GM12878 (cell line): ENCODE measurements at regions not wholly inside any gene's neighbourhood (a gene's known extent, or its start where the extent isn't known, plus 50 kb on each side); places are given as distances from the start of the nearest gene placed in this dataset.

Experiments used
- ATAC-seq: fragments of 200-7000 bp; cut with Tn5 transposase; 3 replicates; pipeline ENCODE4 v1.9.1; 2020; ENCODE audit warnings: mild to moderate bottlenecking, moderate library complexity
- BruUV-seq: library from RNA; stranded (reverse); fragments of 400-500 nt; replicated peaks from 2 replicates; lab custom pipeline; 2021; lab: Mats Ljungman, UMichigan
- CTCF ChIA-PET: fragments of 300-600 bp; sonication (Branson Sonifier 250); formaldehyde crosslinking; extraction: SDS; loops from one replicate; lab custom pipeline; 2021; ENCODE audit warnings: inconsistent platforms; lab: Yijun Ruan, JAX
- POLR2A ChIA-PET: fragments of 350-600 bp; formaldehyde crosslinking; extraction: SDS; loops from one replicate; lab custom pipeline; 2021; ENCODE audit warnings: inconsistent platforms; lab: Charles Lee
- RAD21 ChIA-PET: fragments of 300-600 bp; sonication (Branson Sonifier 250); formaldehyde crosslinking; loops from one replicate; lab custom pipeline; 2023; ENCODE audit warnings: antibody characterized with exemption; ENCODE audit not compliant: unreplicated experiment; lab: Charles Lee
- SMC1A ChIA-PET: fragments of 300-600 bp; sonication (Branson Sonifier 250); formaldehyde crosslinking; loops from one replicate; lab custom pipeline; 2023; ENCODE audit not compliant: unreplicated experiment, uncharacterized antibody; lab: Charles Lee
- DNase-seq: peaks from one replicate; pipeline ENCODE4 v3.0.0-alpha.2; 2011; ENCODE audit warnings: low read depth, low spot score
- FAIRE-seq: peaks from 3 replicates; lab custom pipeline; 2011; peaks lifted over from hg19 to GRCh38; lab: Jason Lieb, UNC
- H2AFZ ChIP-seq: 2 replicates; pipeline ENCODE4 v1.6.0; 2011; ENCODE audit warnings: low read depth, low read length, control low read depth; ENCODE audit not compliant: control insufficient read depth
- H3K27ac ChIP-seq: 2 replicates; pipeline ENCODE4 v1.5.1; 2011; ENCODE audit warnings: control low read depth; ENCODE audit not compliant: control insufficient read depth, insufficient read depth
- H3K27me3 ChIP-seq, 2 experiments: replicated peaks in 1 of 2; 2 replicates each; pipeline versions ENCODE4 v1.6.0 to v1.6.1; 2011; ENCODE audit warnings: low read length in 1 of 2; ENCODE audit not compliant: control insufficient read depth in 2 of 2, insufficient read depth in 2 of 2
- H3K36me3 ChIP-seq, 2 experiments: 2 replicates each; pipeline ENCODE4 v1.5.1; 2011; ENCODE audit warnings: low read length in 1 of 2; ENCODE audit not compliant: control insufficient read depth in 2 of 2, insufficient read depth in 2 of 2
- H3K4me1 ChIP-seq: 2 replicates; pipeline ENCODE4 v1.6.1; 2011; ENCODE audit warnings: mild to moderate bottlenecking, low read length, moderate library complexity, mixed read lengths; ENCODE audit not compliant: control insufficient read depth, insufficient read depth
- H3K4me2 ChIP-seq: 2 replicates; pipeline ENCODE4 v1.6.0; 2011; ENCODE audit warnings: control low read depth; ENCODE audit not compliant: control insufficient read depth, insufficient read depth
- H3K4me3 ChIP-seq: fragments of 200-600 bp; sonication (generic); 2 replicates; pipeline ENCODE4 v1.5.1; 2016
- H3K79me2 ChIP-seq: 2 replicates; pipeline ENCODE4 v1.6.0; 2011; ENCODE audit warnings: low read length; ENCODE audit not compliant: control insufficient read depth, insufficient read depth
- H3K9ac ChIP-seq: 2 replicates; pipeline ENCODE4 v1.8.0; 2011; ENCODE audit warnings: low read length, control low read depth, mixed read lengths; ENCODE audit not compliant: control insufficient read depth, insufficient read depth
- H3K9me3 ChIP-seq: replicated peaks from 3 replicates; pipeline ENCODE4 v1.5.1; 2011; ENCODE audit warnings: mild to moderate bottlenecking, low read length; ENCODE audit not compliant: control insufficient read depth, insufficient read depth
- H4K20me1 ChIP-seq: 2 replicates; pipeline ENCODE4 v1.6.0; 2011; ENCODE audit not compliant: control insufficient read depth, insufficient read depth
- BCL11A ChIP-seq: IDR thresholded peaks from 2 replicates; pipeline ENCODE4 v1.6.1; 2011; ENCODE audit warnings: low read depth, low read length
- CUX1 ChIP-seq: IDR thresholded peaks from 2 replicates; pipeline ENCODE4 v1.6.1; 2012; ENCODE audit warnings: improper control_type of control experiment, low read depth, low read length; ENCODE audit not compliant: insufficient replicate concordance
- GABPA ChIP-seq: IDR thresholded peaks from 2 replicates; pipeline ENCODE4 v1.6.1; 2014; ENCODE audit warnings: antibody characterized with exemption, low read depth, mild to moderate bottlenecking, inconsistent platforms
- HDGF ChIP-seq: fragments of 450-650 bp; IDR thresholded peaks from 2 replicates; pipeline ENCODE4 v1.6.1; 2016; ENCODE audit warnings: antibody characterized with exemption
- IRF3 ChIP-seq: fragments of 450-650 bp; IDR thresholded peaks from 2 replicates; pipeline ENCODE4 v1.6.1; 2014; ENCODE audit warnings: mild to moderate bottlenecking
- IRF4 ChIP-seq: IDR thresholded peaks from 2 replicates; pipeline ENCODE4 v1.6.1; 2011; ENCODE audit warnings: low read depth, low read length
- MEF2B ChIP-seq: fragments of 450-650 bp; IDR thresholded peaks from 2 replicates; pipeline ENCODE4 v1.6.1; 2018; ENCODE audit warnings: mild to moderate bottlenecking, moderate library complexity; ENCODE audit not compliant: partially characterized antibody, poor library complexity, severe bottlenecking
- MTA2 ChIP-seq: fragments of 450-650 bp; IDR thresholded peaks from 2 replicates; pipeline ENCODE4 v1.6.1; 2016; ENCODE audit warnings: low read depth, mild to moderate bottlenecking, moderate library complexity
- NR2C1 ChIP-seq: fragments of 450-650 bp; IDR thresholded peaks from 2 replicates; pipeline ENCODE4 v1.6.1; 2017; ENCODE audit warnings: antibody characterized with exemption, mild to moderate bottlenecking, moderate library complexity
- POLR2A ChIP-seq: IDR thresholded peaks from 2 replicates; pipeline ENCODE4 v1.6.1; 2011; ENCODE audit warnings: low read depth, mild to moderate bottlenecking, low read length
- RAD21 ChIP-seq: IDR thresholded peaks from 2 replicates; pipeline ENCODE4 v1.6.1; 2011; ENCODE audit warnings: mild to moderate bottlenecking, low read depth, low read length, moderate library complexity; ENCODE audit not compliant: insufficient read depth
- RBBP5 ChIP-seq: fragments of 200-600 bp; sonication (generic); conservative IDR thresholded peaks from 2 replicates; pipeline ENCODE4 v1.6.1; 2016
- REST ChIP-seq: IDR thresholded peaks from 2 replicates; pipeline ENCODE4 v1.6.1; 2012; ENCODE audit warnings: mild to moderate bottlenecking, low read depth, low read length
- SUPT20H ChIP-seq: IDR thresholded peaks from 2 replicates; pipeline ENCODE4 v1.6.1; 2011; ENCODE audit warnings: low read depth, mild to moderate bottlenecking, low read length, moderate library complexity, borderline replicate concordance; ENCODE audit not compliant: control insufficient read depth
- TARDBP ChIP-seq: IDR thresholded peaks from 2 replicates; pipeline ENCODE4 v1.6.1; 2016; ENCODE audit warnings: borderline replicate concordance
- in situ Hi-C: fragments of 300-500 bp; cut with MboI; formaldehyde crosslinking; loops from 9 replicates; pipeline ENCODE4 v1.14.3; 2018; ENCODE audit warnings: mixed read lengths
- intact Hi-C: fragments of 100-400 bp; cut with micrococcal nuclease; formaldehyde crosslinking; loops from one replicate; pipeline ENCODE4 v1.14.2; 2022; ENCODE audit not compliant: unreplicated experiment

- in situ Hi-C loops (no loop called here), intact Hi-C loops (no loop called here)
- Histone ChIP-seq H3K4me1 (no peaks in the 10 kb centered on the region), H3K27ac (no peak overlapping the region), H4K20me1 (no peaks in the 10 kb centered on the region), H3K4me2 (no peak overlapping the region), H3K36me3 (no peaks in the 10 kb centered on the region), H3K4me3 (no peak overlapping the region), H3K27me3 (no peaks in the 10 kb centered on the region), H3K9me3 (no peaks in the 10 kb centered on the region), H3K9ac (no peak overlapping the region), H3K79me2 (no peaks in the 10 kb centered on the region), H2AFZ (no peak overlapping the region)
- ChIA-PET SMC1A (interaction anchor here (0.6 to 2.4 kb wide), 3 partner anchors 16 to 30 kb away, joined by 3 to 8 read pairs (median 4); no protein-coding TSS in a partner anchor), POLR2A (no interaction called here), RAD21 (no interaction called here), CTCF (no interaction called here)
- ATAC-seq (peak; percentile 78), DNase-seq (no peak), FAIRE-seq (no peak)
- no peak for TF ChIP-seq NR2C1
- TF ChIP-seq TARDBP, result no peak
- TF ChIP-seq REST, result no peak
- TF ChIP-seq IRF3, result no peak
- TF ChIP-seq POLR2A, result no peak
- no peak; the same call in 1 of the 2 replicates for TF ChIP-seq BCL11A
- no peak for TF ChIP-seq RAD21
- TF ChIP-seq CUX1, result no peak
- TF ChIP-seq HDGF, result no peak
- no peak for TF ChIP-seq SUPT20H
- no peak for TF ChIP-seq GABPA
- TF ChIP-seq RBBP5, result no peak
- no peak for TF ChIP-seq IRF4
- TF ChIP-seq MTA2, result peak; percentile 59; the same call in 1 of the 2 replicates
- TF ChIP-seq MEF2B, result peak; percentile 13
- BruUV-seq, result no TSS peak
Measured at GRCh38 chr7:125804273-125804672, 874.6 kb upstream of the POT1 start.
